ENCODE measurements at regions not wholly inside any gene's neighbourhood (a gene's known extent, or its start where the extent isn't known, plus 50 kb on each side); places are given as distances from the start of the nearest gene placed in this dataset.

DNA sequence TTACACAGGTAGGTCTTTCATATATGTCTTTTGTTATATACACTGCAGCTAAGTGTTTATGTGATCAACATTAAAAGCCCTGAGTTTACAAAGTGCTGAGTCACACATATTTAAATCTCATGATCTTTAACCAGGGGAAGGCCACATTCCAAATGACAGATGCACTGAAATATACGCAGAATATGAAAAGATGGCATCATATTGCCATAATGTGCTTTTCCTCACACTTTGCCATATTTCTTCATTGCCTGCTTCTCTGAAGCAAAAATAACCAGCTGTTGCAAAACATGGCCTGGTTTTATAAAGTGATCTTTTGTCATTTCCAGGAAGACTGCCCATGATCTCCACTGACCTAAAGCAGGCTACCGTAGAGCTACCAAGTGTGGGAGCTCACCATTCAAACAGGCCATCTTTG is 93.5 kb upstream of the MAPRE2 start:
- no peak for TF ChIP-seq POLR2AphosphoS5 (IDR thresholded peaks at IDR 0.05; ENCODE audit: low read depth, low read length)
- TF ChIP-seq PAX5 (IDR thresholded peaks at IDR 0.05; ENCODE audit: insufficient read depth, low read length, severe bottlenecking): no peak
- no peak for TF ChIP-seq POLR2A (IDR thresholded peaks at IDR 0.05; ENCODE audit: low read depth, low read length)
- TF ChIP-seq TAF1 (IDR thresholded peaks at IDR 0.05; ENCODE audit: low read depth, low read length): no peak
- TF ChIP-seq SPI1 (IDR thresholded peaks at IDR 0.05; ENCODE audit: low read depth, low read length): no peak
- no peak for TF ChIP-seq POU2F2 (IDR thresholded peaks at IDR 0.05; ENCODE audit: low read depth, low read length)
